WTC11 (cell line): ENCODE measurements at regions not wholly inside any gene's neighbourhood (a gene's known extent, or its start where the extent isn't known, plus 50 kb on each side); places are given as distances from the start of the nearest gene placed in this dataset.

Source experiments
- ATAC-seq: fragments of 200-7000 bp; cut with Tn5 transposase; 2 replicates; pipeline ENCODE4 v1.10.0; 2021; ENCODE audit warnings: mild to moderate bottlenecking, moderate library complexity
- CTCF ChIA-PET: fragments of 300-600 bp; sonication (Branson Sonifier 250); formaldehyde crosslinking; loops from one replicate; lab custom pipeline; 2021; ENCODE audit warnings: antibody characterized with exemption; lab: Charles Lee
- POLR2A ChIA-PET: fragments of 350-600 bp; sonication (Branson Sonifier 250); formaldehyde crosslinking; loops from one replicate; lab custom pipeline; 2021; ENCODE audit warnings: antibody characterized with exemption; lab: Charles Lee
- DNase-seq: peaks from one replicate; pipeline ENCODE4 v3.0.0; 2021; ENCODE audit warnings: low spot score
- H3K27ac Mint-ChIP-seq: 2 replicates; pipeline ENCODE4 v1.8.0; 2021; ENCODE audit warnings: mixed read lengths
- H3K27me3 Mint-ChIP-seq: 2 replicates; pipeline ENCODE4 v1.8.0; 2021; ENCODE audit warnings: low read depth, mild to moderate bottlenecking, moderate library complexity, mixed read lengths
- H3K36me3 Mint-ChIP-seq: 2 replicates; pipeline ENCODE4 v1.8.0; 2021; ENCODE audit warnings: mixed read lengths
- H3K4me1 Mint-ChIP-seq: 2 replicates; pipeline ENCODE4 v1.8.0; 2022; ENCODE audit warnings: mixed read lengths
- H3K4me3 Mint-ChIP-seq: 2 replicates; pipeline ENCODE4 v1.8.0; 2021; ENCODE audit warnings: mild to moderate bottlenecking, moderate library complexity, mixed read lengths
- H3K9me3 Mint-ChIP-seq: 2 replicates; pipeline ENCODE4 v1.8.0; 2021; ENCODE audit warnings: mixed read lengths
- AR ChIP-seq: fragments of 250-450 bp; sonication (Bioruptor Pico); IDR thresholded peaks from 2 replicates; pipeline ENCODE4 v1.9.0; 2021; ENCODE audit warnings: mild to moderate bottlenecking
- ATF1 ChIP-seq: sonication (generic); formaldehyde crosslinking; IDR thresholded peaks from 2 replicates; pipeline ENCODE4 v1.8.1; 2023; ENCODE audit warnings: mild to moderate bottlenecking, moderate library complexity, missing genetic modification reagents
- ATF3 ChIP-seq: sonication (generic); formaldehyde crosslinking; conservative IDR thresholded peaks from 2 replicates; pipeline ENCODE4 v1.8.1; 2022; ENCODE audit warnings: mild to moderate bottlenecking, missing genetic modification reagents
- ATF6 ChIP-seq: sonication (generic); formaldehyde crosslinking; IDR thresholded peaks from 2 replicates; pipeline ENCODE4 v1.8.1; 2023; ENCODE audit warnings: mild to moderate bottlenecking, missing genetic modification reagents
- ETV6 ChIP-seq: sonication (generic); formaldehyde crosslinking; IDR thresholded peaks from 2 replicates; pipeline ENCODE4 v1.8.1; 2022; ENCODE audit warnings: mild to moderate bottlenecking, missing genetic modification reagents
- HMGA2 ChIP-seq: fragments of 250-450 bp; sonication (Bioruptor Pico); IDR thresholded peaks from 2 replicates; pipeline ENCODE4 v1.4.0; 2021; ENCODE audit warnings: mild to moderate bottlenecking, moderate library complexity
- JUN ChIP-seq: sonication (generic); formaldehyde crosslinking; IDR thresholded peaks from 2 replicates; pipeline ENCODE4 v1.8.0; 2023; ENCODE audit warnings: mild to moderate bottlenecking, missing genetic modification reagents
- KAT7 ChIP-seq: sonication (generic); formaldehyde crosslinking; IDR thresholded peaks from 2 replicates; pipeline ENCODE4 v1.8.1; 2023; ENCODE audit warnings: missing genetic modification reagents, mild to moderate bottlenecking, borderline replicate concordance
- MLX ChIP-seq: sonication (generic); formaldehyde crosslinking; IDR thresholded peaks from 2 replicates; pipeline ENCODE4 v1.8.1; 2023; ENCODE audit warnings: mild to moderate bottlenecking, missing genetic modification reagents, moderate library complexity
- MXD4 ChIP-seq: fragments of 250-450 bp; sonication (Bioruptor Pico); IDR thresholded peaks from 2 replicates; pipeline ENCODE4 v1.8.0; 2021; ENCODE audit warnings: mild to moderate bottlenecking, moderate library complexity, borderline replicate concordance
- SOX15 ChIP-seq: fragments of 250-450 bp; sonication (Bioruptor Pico); IDR thresholded peaks from 2 replicates; pipeline ENCODE4 v1.9.0; 2021; ENCODE audit warnings: mild to moderate bottlenecking
- ZNF121 ChIP-seq: sonication (generic); formaldehyde crosslinking; IDR thresholded peaks from 2 replicates; pipeline ENCODE4 v1.8.0; 2023; ENCODE audit warnings: missing genetic modification reagents
- ZNF138 ChIP-seq: sonication (generic); formaldehyde crosslinking; conservative IDR thresholded peaks from 2 replicates; pipeline ENCODE4 v1.8.1; 2022; ENCODE audit warnings: mild to moderate bottlenecking, moderate library complexity, missing genetic modification reagents
- ZNF317 ChIP-seq: sonication (generic); formaldehyde crosslinking; IDR thresholded peaks from 2 replicates; pipeline ENCODE4 v1.8.1; 2023; ENCODE audit warnings: low read depth, mild to moderate bottlenecking, moderate library complexity, missing genetic modification reagents, borderline replicate concordance
- ZNF396 ChIP-seq: fragments of 250-450 bp; sonication (Bioruptor Pico); IDR thresholded peaks from 2 replicates; pipeline ENCODE4 v1.8.0; 2021; ENCODE audit warnings: mild to moderate bottlenecking, moderate library complexity, borderline replicate concordance
- ZNF416 ChIP-seq: fragments of 250-450 bp; sonication (Bioruptor Pico); IDR thresholded peaks from 2 replicates; pipeline ENCODE4 v1.9.0; 2021; ENCODE audit warnings: mild to moderate bottlenecking, inconsistent platforms
- ZNF671 ChIP-seq: fragments of 250-450 bp; sonication (Bioruptor Pico); IDR thresholded peaks from 2 replicates; pipeline ENCODE4 v1.8.0; 2021; ENCODE audit warnings: mild to moderate bottlenecking
- TF ChIP-seq, protein P1 (sequence below): sonication (generic); formaldehyde crosslinking; IDR thresholded peaks from 2 replicates; pipeline ENCODE4 v1.8.1; 2022; ENCODE audit warnings: low read depth, missing genetic modification reagents, borderline replicate concordance
- TF ChIP-seq, protein P2 (sequence below): sonication (generic); formaldehyde crosslinking; conservative IDR thresholded peaks from 2 replicates; pipeline ENCODE4 v1.8.1; 2023; ENCODE audit warnings: mild to moderate bottlenecking, low read depth, missing genetic modification reagents, moderate library complexity

DNA sequence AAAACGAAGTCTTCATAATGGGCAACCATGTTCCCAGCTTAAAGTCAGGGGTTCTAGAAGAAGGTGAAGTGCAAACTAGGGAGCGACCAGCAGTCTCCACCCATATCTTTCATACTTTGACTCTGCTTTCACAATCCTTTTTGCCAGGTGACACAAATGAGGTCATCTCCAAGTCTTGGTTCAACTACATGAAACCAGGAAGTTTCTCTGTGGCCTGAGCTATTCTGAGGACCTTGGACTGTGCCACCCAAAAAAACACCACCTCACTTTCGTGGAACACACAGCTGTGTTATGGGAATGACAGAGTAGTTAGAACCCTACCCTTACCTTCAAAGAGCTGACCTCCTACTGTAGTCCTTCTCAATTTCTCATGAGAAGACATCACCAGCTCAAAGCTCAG, 309.2 kb downstream of the AGTPBP1 start (continued):
- TF ChIP-seq, protein P1, sequence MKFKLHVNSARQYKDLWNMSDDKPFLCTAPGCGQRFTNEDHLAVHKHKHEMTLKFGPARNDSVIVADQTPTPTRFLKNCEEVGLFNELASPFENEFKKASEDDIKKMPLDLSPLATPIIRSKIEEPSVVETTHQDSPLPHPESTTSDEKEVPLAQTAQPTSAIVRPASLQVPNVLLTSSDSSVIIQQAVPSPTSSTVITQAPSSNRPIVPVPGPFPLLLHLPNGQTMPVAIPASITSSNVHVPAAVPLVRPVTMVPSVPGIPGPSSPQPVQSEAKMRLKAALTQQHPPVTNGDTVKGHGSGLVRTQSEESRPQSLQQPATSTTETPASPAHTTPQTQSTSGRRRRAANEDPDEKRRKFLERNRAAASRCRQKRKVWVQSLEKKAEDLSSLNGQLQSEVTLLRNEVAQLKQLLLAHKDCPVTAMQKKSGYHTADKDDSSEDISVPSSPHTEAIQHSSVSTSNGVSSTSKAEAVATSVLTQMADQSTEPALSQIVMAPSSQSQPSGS (CRISPR knock-in tag), result no peak
- TF ChIP-seq, all 79 proteins: peak for 0

DNA sequence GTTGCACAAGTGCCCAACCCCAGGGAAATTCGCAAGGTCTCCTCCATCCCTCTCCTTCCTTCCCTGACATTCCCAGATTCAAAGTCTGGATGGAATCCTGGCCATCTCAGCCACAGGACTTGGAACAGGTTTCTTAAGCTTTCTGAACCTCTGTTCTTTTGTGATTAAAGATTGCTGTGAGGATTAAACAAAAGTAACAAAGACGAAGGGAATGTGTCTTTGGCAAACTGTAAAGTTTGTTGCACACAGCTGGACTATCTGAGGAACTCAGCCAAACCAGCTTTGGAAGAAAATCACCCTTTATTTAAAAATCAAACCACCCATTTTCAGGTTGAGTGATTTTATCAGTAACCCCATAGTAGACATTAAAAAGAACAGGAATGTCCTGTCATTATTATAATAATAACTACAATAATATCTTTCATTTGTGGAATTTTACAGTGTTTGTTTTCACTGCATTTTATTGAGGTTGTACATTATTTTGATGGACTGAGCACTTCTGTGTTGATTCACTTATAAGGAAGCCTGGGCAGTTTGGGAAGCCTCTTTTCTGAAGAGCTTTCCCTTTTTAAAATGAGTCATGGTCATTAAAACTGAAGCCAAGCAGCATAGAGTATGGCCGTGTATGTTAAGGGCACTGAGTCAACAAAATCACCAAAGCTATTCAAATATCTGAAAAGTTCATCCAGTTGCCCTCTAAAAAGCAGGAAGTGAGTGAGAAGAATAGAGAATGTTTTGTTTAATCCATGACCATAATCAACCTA, 310.2 kb downstream of the AGTPBP1 start:
- ATAC-seq, result no peak
- POLR2A ChIA-PET, result no interaction called here
- no peak for DNase-seq
- CTCF ChIA-PET, result no interaction called here
- 0 out of 2 replicates have a peak, but pooled peaks cover 3% of the 10 kb centered on the region for H3K36me3 Mint-ChIP-seq
- no peak overlapping the region for H3K4me3 Mint-ChIP-seq
- TF ChIP-seq ZNF317 (CRISPR knock-in tag) (no peak), KAT7 (CRISPR knock-in tag) (no peak), ZNF671 (CRISPR knock-in tag) (no peak), MLX (CRISPR knock-in tag) (no peak), AR (CRISPR knock-in tag) (no peak), ATF3 (CRISPR knock-in tag) (no peak), ZNF416 (CRISPR knock-in tag) (no peak), ZNF121 (CRISPR knock-in tag) (no peak), ZNF138 (CRISPR knock-in tag) (no peak), JUN (CRISPR knock-in tag) (no peak), MXD4 (CRISPR knock-in tag) (no peak)
- TF ChIP-seq, protein P2, sequence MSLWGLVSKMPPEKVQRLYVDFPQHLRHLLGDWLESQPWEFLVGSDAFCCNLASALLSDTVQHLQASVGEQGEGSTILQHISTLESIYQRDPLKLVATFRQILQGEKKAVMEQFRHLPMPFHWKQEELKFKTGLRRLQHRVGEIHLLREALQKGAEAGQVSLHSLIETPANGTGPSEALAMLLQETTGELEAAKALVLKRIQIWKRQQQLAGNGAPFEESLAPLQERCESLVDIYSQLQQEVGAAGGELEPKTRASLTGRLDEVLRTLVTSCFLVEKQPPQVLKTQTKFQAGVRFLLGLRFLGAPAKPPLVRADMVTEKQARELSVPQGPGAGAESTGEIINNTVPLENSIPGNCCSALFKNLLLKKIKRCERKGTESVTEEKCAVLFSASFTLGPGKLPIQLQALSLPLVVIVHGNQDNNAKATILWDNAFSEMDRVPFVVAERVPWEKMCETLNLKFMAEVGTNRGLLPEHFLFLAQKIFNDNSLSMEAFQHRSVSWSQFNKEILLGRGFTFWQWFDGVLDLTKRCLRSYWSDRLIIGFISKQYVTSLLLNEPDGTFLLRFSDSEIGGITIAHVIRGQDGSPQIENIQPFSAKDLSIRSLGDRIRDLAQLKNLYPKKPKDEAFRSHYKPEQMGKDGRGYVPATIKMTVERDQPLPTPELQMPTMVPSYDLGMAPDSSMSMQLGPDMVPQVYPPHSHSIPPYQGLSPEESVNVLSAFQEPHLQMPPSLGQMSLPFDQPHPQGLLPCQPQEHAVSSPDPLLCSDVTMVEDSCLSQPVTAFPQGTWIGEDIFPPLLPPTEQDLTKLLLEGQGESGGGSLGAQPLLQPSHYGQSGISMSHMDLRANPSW (CRISPR knock-in tag), result no peak
- peaks cover 13% of the 10 kb centered on the region for H3K9me3 Mint-ChIP-seq
- H3K4me1 Mint-ChIP-seq, result peaks cover 21% of the 10 kb centered on the region
- H3K27ac Mint-ChIP-seq, result no peak overlapping the region
- H3K27me3 Mint-ChIP-seq, result peaks cover 5% of the 10 kb centered on the region

GRCh38 chr9:85430659-85431338, 311.0 kb downstream of the AGTPBP1 start:
- ATAC-seq, result no peak
- DNase-seq, result no peak
- Mint-ChIP-seq H3K4me3 (no peak overlapping the region), H3K27me3 (peaks cover 5% of the 10 kb centered on the region), H3K27ac (no peak overlapping the region), H3K4me1 (peaks cover 22% of the 10 kb centered on the region), H3K9me3 (peaks cover 13% of the 10 kb centered on the region), H3K36me3 (0 out of 2 replicates have a peak, but pooled peaks cover 3% of the 10 kb centered on the region)
- CTCF ChIA-PET, result interaction anchor here (1.0 to 2.3 kb wide), 2 partner anchors 98 to 179 kb away, joined by 3 to 8 read pairs; no protein-coding TSS in a partner anchor
- POLR2A ChIA-PET, result no interaction called here
- TF ChIP-seq ETV6 (no peak), ATF6 (CRISPR knock-in tag) (no peak), SOX15 (CRISPR knock-in tag) (no peak), ATF1 (CRISPR knock-in tag) (no peak), HMGA2 (CRISPR knock-in tag) (no peak), ZNF396 (CRISPR knock-in tag) (no peak)
